Retinal pigment epithelial cell (primary cell): ENCODE measurements at regions not wholly inside any gene's neighbourhood (a gene's known extent, or its start where the extent isn't known, plus 50 kb on each side); places are given as distances from the start of the nearest gene placed in this dataset.
A peak's percentile ranks its signal among the peaks of the same experiment; 100 is the strongest.

Experiments used
- DNase-seq: peaks from one replicate; pipeline ENCODE4 v3.0.0-alpha.2; 2010; ENCODE audit warnings: low read depth
- H3K4me3 ChIP-seq: 2 replicates; pipeline ENCODE4 v1.5.1; 2011; ENCODE audit warnings: mild to moderate bottlenecking, low read length, control low read depth, moderate library complexity
- CTCF ChIP-seq: conservative IDR thresholded peaks from 2 replicates; pipeline ENCODE4 v1.5.1; 2011; ENCODE audit warnings: low read depth, low read length, control low read depth, inconsistent platforms

- TF ChIP-seq CTCF, result no peak
- no peak overlapping the region for H3K4me3 ChIP-seq
- DNase-seq, result no peak
Observed at GRCh38 chr9:95580812-95581761, 64.3 kb upstream of the PTCH1 start.

- no peak overlapping the region for H3K4me3 ChIP-seq
- TF ChIP-seq CTCF, result no peak
- DNase-seq, result no peak
Observed at GRCh38 chr9:95574866-95575553, 58.2 kb upstream of the PTCH1 start.

GRCh38 chr9:95574176-95574575 is 57.4 kb upstream of the PTCH1 start:
- H3K4me3 ChIP-seq, result no peak overlapping the region
- no peak for DNase-seq
- no peak for TF ChIP-seq CTCF

- DNase-seq, result no peak
- H3K4me3 ChIP-seq, result no peak overlapping the region
- no peak for TF ChIP-seq CTCF
Observed at GRCh38 chr9:95573463-95573862, 56.7 kb upstream of the PTCH1 start.

GRCh38 chr9:95572381-95573151 is 55.8 kb upstream of the PTCH1 start:
- no peak for TF ChIP-seq CTCF
- H3K4me3 ChIP-seq, result no peak overlapping the region
- no peak for DNase-seq

GRCh38 chr9:95570646-95571045 is 53.9 kb upstream of the PTCH1 start:
- H3K4me3 ChIP-seq, result no peak overlapping the region
- DNase-seq, result peak; percentile 3
- TF ChIP-seq CTCF, result no peak
